Right hindlimb (tissue), 1 donor: ENCODE measurements at regions not wholly inside any gene's neighbourhood (a gene's known extent, or its start where the extent isn't known, plus 50 kb on each side); places are given as distances from the start of the nearest gene placed in this dataset.
"Not testable (repeated sequence)": the region's sequence is repeated elsewhere in the genome, so short reads cannot be mapped to it uniquely, and the experiment has no call there.

Experiments
- DNase-seq: peaks from one replicate; pipeline ENCODE4 v3.0.0-alpha.2; 2018

DNA sequence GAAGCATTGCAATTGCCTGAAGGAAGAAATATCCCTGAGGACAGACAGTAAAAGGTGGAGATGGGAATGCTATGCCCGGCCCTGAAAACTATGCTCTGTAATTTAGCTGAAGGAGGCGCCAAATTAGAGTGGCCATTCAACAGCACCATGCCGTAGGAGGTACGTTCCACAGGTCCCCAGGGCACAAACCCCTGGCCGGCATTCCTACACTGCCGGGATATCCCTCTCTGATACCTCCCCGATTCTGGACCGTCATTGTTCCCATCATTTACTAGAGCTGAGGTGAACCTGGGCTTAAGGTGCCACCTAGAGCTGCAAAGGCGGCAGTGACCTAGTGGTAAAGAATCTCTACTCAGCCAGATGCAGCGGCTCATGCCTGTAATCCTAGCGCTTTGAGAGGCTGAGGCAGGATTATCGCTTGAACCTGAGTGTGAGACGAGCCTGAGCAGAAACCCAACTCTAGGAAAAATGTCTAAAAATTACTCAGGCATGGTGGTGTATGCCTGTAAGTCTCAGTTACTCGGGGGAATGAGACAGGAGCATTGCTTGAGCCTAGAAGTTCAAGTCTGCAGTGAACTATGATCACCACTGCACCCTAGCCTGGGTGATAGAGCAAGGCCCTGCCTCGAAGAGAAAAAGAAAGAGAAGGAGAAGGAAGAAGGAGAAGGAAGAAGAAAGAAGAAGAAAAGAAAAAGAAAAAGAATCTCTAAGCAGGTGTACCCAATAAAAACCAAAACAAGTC, 53.0 kb upstream of the TNKS2 start:
- no peak for DNase-seq

DNA sequence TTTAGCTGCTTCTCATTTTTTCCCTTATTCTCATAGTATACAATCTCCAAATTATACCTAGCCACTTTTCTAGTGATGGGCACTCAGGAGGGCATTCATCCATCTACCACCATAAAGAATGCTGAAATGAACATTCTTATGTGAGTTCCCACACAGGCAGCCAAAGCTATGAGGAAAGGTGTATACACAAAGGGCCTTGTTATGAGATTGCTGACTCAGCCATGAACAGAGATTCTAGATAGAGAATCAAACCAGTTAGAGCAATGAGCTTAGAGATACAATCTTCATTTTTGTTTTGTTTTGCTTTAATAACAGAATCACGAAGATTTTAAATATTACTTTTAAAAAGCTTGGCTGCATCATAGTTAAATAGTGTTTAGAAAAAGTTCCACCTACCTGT, 54.8 kb upstream of the TNKS2 start:
- no peak for DNase-seq

DNA sequence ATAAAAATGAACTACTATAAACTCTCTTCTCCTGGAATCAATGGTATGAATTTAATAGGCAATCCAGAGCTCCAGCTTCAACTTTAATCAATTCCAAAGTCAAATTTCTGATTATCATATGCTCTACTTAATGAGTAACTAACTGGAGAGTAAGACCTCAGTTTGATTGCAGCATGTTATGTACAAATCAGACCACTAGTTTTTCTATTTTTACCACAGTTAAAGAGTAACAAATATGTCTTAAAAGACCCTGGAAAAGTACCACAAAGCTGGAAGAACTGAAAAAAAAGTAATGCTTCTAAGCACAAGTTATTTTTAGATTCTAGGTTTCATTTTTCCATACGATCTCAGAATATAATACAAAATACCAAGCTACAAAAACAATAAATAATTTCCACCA, 56.0 kb upstream of the TNKS2 start:
- DNase-seq = no peak

DNA sequence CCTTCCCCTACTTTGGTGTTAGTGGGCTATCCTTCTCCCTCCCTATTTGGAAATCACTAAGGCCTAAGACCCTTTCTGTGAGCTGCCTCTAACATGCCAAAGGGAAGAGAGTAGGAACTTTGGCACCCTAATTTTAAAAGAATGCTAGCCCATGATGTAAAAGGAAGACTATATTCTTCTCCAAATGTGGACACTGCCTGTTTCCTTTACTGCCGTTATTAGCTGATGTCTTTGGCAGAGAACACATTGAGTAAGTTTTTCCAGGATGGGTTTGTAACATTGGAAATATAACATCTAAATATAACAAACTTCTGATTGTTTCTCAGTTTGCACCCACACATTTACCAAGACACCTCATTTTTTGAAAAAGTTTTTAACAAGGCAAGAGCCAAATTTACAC, 56.9 kb upstream of the TNKS2 start:
- DNase-seq = no peak

DNA sequence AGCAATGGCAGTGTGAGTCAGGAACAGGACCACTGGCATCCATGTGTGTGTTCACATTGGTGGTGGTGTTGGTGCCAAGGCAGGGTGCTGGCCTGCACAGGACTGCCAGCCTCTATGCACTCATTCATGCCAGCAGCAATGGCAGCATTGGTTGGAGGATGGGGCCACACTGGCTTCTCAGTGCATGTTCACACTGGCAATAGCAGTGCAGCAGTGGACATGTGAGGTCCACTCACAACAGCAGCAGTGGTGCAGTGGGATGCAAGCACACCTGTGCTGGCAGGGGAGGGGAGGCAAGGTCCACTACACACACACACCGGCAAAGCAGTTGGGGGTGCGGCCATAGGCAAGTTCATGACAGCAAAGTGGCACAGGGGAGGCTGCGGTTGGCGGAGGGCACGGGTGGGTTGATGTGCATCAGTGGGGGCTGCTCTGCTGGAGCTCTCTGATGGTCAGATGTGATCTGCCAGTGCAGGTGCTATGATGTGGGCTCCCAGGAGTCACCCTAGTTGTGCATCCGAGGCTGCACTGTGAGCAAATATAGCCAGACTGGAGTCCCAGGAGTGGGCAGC, 57.8 kb upstream of the TNKS2 start:
- DNase-seq = no peak

DNA sequence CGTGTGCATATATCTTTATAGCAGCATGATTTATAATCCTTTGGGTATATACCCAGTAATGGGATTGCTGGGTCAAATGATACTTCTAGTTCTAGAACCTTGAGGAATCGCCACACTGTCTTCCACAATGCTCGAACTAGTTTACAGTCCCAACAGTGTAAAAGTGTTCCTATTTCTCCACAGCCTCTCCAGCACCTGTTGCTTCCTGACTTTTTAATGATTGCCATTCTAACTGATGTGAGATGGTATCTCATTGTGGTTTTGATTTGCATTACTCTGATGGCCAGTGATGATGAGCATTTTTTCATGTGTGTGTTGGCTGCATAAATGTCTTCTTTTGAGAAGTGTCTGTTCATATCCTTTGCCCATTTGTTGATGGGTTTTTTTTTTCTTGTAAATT, 66.0 kb upstream of the TNKS2 start:
- DNase-seq = not testable (repeated sequence)

DNA sequence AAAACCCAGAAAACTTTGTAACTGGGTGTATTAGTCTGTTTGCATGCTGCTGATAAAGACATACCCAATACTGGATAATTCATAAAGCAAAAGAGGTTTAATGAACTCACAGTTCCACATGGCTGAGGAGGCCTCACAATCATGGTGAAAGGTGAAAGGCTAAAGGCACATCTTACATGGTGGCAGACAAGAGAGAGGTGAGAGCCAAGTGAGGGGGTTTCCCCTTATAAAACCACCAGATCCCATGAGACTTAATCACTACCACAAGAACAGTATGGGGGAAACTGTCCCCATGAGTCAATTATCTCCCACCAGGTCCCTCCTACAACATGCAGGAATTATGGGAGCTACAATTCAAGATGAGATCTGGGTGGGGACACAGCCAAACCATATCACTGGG, 68.9 kb upstream of the TNKS2 start:
- not testable (repeated sequence) for DNase-seq

DNA sequence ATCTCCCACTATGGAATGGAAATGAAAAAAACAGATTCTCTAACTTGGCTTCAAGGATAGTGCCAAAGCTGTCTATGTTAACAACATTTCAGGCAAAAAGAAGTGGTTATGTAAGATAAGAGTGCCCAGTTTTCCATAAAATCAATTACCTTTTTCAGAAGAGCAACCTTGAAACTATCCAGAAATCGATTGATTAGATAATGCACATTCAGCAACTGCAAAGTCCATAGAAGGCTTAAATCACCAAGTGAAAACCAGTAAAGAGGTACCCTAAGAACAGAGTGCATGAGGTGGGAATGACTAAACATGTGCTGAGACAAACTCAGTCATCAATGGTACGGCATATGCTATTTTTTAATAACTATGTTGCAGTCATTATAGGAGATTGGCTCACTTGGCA, 71.9 kb upstream of the TNKS2 start:
- no peak for DNase-seq

DNA sequence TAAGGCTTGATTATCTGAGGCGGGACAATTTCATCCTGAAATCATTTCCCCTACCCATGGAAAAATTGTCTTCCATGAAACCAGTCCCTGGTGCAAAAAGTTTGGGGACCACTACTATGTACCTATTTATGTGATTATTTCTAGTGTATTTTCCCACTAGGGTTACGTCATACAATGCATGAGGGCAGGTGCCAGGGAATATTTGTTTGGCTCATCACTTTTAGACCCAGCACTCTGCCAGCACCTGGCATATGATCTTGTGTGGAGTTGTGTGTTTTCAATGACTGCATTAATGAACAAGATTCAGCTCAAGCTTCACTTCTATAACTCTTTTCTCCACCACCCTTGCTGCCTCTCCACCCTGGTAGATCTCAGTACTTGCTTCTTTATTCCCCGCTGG, 73.3 kb upstream of the TNKS2 start:
- no peak for DNase-seq

DNA sequence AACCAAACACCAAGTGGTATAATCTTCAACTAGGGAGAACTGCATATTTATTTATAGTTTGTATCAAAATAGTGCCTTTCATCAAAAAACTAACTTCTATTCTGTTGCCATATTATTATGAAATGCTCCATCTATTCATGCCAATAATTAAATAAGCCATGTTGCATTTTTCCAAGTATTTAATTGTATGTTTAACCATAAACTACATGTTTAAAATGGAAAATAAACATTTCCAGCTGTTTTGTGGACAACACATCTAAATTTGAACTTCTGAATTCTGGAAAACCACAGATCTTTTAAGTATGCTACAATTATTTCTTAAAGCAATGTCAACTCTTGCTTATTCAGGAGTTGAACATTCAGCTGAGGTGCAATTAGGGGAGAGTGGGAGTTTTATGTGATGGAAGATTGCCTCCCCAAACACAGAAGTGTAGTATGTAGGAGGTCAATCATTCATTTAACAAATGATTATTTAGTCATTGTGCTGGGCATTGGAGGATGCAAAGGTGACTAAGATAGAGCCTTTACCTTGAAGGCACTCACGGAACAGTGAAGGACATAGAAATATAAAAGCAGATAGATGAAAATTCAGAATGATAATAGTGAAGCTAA, 80.7 kb upstream of the PPP1R3C start:
- DNase-seq = no peak

DNA sequence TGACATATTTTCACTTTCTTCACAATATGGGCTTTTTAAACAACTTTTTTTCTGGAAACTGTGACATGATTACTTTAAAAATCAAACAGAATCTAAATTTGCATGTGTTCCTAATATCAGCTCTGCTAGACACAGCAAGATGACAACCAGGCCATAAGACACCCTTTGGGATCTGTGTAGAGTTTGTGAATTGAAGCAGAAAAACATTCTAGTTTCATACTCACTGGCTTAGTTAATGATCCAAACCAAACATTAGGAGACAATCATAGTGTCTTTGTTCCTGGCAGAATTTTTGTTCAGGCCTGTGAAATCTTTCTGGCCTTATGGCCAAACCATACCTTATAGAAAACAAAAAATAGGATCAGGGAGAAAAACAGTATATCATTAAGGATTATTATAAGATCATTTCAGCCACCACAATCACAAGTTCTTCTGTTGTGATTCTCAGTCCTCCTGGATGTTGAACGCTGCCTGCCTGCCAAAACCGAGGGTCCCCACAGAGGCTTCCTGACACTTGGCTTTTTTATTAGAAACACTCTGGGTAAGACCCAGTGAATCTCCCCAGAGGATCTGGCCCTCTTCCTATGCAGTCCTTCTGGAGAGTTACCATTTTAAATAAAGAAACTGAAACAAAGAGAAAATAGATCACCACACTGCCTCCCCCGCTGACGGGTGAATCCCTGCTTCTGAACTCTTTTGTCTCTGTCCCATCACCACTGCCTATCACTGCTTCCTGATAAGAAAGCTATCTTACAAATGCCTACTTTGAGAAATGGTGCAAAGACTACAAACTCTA, 79.2 kb upstream of the PPP1R3C start:
- DNase-seq = peak; percentile 60

DNA sequence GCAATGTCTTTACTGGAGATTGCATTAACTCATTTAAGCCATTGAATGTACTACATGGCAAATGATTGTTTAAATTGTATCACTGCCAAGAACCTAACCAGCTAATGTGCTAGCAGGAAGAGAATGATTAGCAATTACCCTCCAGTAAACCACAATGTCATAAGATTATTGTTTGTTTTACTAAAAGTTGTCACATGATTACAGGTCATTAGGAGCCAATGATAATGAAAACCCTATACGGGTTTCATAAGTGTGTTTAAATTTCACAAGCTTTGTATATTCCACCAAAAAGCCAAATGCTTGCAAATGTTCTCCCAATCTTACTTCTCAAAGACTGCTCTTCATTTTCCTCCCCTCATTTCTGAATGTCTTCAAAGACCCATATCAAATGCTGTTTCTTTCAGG, 76.5 kb upstream of the PPP1R3C start:
- DNase-seq = no peak

DNA sequence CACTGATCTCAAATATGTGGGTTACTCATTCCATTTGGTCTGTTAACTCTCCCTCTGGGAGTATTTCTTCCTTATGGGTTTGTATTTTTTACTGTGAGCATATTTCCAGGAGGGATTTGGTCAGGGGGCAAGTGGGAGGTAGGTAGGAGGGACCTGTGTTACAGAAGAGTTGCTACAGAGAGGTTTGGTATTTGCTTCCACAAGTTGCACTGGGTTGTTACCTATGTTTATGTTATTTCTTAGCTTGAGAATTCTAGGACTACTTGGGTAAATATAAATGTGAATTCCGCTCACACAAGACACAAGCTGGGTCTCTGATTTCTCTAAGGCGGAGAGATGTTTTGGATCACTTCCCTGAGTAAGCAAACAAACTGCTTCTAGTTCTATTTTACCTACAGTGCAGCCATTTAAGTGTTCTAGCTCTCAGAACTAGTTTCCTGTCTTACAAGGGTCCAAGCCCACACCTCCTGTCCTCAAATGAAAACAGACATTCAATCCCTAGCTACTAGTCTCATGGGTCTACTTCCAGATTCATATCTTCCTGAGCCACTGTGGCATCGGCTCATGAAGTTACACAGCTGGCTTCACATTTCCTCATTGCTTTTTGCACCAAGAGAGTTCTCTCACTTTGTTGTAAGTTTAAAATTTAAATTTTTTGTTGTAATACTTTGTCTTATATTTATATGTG, 75.4 kb upstream of the PPP1R3C start:
- no peak for DNase-seq

DNA sequence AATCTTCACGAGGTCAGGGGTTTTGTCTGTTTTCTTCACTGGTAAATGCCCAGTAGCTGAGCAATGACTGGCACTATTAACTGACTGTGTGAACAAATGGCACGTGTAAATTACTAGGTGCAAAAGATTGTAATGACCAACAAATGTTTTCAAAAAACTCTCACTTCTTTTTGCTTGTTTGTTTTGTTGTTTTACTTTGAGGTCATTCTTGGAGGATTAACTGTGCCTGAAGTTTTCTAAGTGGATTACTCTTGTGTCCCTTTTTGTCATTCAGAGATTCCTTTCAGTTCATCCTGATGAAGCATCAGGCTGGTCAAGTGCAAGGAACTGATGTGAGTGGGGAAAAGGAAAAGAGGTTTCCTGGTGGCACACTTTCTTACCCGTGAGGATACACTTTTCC, 74.4 kb upstream of the PPP1R3C start:
- no peak for DNase-seq

DNA sequence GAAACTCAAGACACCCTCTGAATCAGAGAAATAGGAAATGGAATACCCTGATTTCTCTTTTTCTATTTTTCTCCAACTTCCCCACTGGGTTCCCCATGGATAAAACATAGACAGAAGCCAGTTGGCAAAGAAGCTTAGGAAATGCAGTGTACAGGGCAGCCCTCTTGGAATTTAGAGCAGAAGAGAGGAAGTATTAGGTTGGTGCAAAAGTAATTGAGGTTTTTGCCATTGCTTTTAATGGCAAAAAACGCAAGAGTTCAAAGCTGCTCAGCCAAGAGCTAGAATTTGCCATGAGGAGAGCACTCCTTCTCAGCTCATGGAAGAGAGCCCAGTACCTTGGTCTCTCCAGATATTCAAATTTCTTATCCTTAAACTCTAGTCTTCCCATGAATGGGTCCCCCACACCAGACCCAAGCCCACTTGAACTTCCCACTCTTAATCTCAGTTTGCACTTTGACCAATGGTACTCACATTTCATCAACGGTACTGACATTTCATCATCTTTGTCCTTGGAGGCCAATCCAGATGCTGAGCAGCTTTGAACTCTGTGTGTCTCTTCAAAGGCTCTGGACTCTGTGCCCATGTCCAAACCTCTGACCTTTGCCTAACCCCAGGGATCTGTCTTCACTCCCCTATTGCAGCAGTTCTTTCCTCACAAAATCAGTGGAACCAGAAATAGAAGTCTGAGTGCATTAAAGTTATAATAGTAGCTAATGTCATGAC, 73.2 kb upstream of the PPP1R3C start:
- no peak for DNase-seq

DNA sequence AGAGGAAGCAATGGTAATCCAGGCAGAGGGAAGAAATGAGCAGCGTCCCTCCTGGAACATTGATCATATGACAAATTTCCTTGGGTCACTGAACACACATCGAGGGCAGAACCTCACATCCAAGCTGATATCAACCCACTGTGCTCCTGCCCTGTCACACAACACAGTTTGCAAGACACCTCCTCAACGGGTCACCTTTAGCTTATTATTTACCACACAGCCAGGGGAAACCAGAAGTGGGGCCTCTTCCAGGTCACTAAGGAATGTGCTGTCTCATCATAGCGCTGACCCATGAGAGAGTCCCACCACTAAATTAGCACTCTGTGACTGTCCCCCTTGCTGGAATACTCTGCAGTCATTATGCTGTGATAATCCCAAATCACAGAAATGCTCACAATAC, 69.7 kb upstream of the PPP1R3C start:
- DNase-seq = no peak

DNA sequence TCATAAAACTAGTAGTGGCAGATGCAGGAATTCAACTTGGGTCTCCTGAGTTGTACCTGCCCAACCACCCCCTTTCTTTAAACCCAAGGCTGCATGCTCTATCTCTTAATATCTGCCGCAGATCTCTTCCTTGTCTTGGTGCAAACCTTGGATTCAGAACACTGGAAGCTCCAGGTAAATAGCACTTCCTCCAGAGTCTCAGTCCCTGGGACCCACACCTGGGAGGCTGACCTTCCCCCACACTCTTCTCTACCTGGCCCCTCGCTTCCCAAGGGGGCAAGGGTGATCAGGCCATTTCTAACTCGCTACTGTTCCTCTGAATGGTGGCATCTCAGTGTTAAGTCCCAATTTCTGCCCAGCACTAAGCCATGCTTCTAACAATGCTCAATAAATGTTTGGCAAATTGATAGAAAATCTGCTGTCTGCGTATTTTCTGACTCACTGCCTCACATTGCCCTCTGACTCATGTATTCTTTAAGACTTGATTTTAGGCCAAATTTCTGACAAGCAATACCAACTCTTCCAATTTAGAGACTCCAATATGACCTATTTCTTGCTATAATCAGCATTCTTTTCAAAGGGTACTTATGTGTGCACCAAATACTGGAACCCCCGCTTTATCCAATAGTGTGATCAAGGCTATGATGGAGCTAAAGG, 68.0 kb upstream of the PPP1R3C start:
- no peak for DNase-seq

DNA sequence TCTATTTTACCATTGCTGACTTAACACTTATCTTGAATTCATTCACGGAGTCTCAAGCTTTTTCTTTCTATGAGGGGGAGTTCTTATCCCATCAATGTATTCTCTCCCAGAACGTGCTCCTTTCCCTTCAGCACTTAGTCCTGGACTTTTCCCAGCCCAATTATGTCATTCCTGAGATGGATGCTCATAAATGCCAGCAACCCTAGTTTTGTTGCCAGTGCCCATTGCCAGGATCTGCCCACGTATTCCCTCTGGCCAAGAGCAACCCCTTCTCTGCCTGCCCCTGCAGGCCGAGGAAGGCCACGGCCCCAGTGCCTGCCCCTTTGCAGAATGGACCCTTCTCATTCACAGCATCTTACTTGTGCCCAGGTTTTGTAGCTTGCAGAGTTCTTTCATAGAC, 67.4 kb upstream of the PPP1R3C start:
- no peak for DNase-seq

DNA sequence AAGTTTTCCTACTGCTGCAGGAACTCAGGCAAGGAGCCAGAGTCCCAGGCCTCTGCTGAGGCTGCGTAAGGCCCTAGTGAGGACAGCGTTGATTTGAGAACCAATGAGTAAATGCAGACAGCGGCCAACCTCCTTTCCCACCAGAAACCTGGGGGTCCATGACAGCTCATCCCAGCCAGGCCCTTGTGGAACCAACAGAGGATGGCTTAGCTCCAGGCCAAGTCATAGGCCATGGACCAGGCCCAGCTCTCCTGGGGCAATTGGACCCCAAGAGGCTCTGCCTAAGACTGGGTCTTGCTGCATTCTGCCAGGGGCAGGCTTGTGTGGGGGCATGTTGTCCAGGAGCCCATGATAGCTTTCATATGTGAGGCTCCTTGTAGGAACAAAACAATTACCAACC, 65.4 kb upstream of the PPP1R3C start:
- DNase-seq = no peak

DNA sequence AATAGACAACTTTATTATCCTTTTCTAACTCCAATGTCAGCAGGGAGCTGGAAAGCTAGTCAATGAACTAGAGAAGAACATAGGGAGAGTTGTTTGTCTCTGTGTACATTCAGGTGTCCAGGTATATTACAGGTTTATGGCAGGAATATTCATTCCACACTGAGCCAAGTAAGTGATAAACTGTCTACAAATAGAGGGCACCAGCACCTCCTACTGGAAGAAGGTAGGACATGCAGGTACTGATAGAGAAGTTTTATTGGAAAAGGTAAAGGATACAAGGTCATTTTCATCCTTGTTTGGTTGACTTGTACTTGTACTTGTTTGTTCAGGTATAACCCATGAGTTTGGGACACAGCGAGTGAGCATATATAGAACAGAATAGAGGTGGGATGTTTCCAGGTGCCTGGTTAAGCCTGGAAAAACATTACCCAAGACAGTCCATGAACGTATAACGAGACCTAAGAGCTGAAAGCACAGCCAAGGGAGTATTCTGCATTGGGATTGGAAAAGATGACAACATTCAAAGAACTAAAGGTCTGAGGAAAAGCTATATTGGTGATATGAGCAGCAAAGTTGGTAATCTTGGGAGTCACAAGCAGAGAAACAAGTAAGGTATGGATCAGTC, 61.4 kb upstream of the PPP1R3C start:
- no peak for DNase-seq

DNA sequence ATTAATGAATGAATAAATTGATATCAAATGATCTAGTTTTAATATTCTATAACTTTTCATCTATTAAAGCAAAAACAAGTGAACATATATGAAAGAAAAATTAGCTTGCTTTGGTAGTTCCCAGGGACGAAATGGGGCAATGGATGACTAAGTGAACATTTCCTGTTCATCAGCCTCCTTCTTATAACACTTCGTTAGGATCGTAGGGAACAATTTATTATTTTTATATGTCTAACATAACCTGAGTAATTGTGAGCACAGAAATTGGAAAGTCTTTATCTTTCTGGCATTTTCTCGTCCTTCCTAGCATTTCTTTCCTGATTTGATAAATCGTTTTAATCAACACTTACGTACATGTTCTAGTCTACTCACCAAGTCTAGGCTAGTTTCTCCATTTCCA, 59.1 kb upstream of the PPP1R3C start:
- DNase-seq = no peak
